ENCODE measurements at regions not wholly inside any gene's neighbourhood (a gene's known extent, or its start where the extent isn't known, plus 50 kb on each side); places are given as distances from the start of the nearest gene placed in this dataset.

DNA sequence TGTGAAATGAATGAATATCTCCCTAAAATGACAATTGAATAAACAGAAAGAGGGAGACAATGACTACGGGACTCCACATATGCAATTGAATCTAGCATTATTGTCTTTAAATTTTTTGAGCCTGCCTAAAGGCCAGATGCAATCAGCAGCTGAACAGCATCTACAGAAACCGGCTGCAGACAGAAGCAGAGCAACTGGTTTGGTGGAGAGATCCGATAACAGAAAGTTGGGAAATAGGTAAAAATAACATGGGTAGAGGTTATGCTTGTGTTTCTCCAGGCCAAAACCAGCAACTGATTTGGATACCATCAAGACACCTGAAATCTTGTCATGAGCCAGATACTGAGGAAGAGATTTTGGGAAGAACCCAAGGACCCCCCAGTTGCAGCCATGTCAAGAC, 146.6 kb downstream of the ZNF33B start:
- Mint-ChIP-seq H3K9me3 (ENCODE audit: low read depth) (peaks cover 76% of the 10 kb centered on the region), H3K4me3 (ENCODE audit: low read depth) (no peak overlapping the region), H3K27ac (no peak overlapping the region), H3K4me1 (ENCODE audit: low read depth) (no peaks in the 10 kb centered on the region), H3K36me3 (ENCODE audit: insufficient read depth) (peaks cover 2% of the 10 kb centered on the region), H3K27me3 (no peaks in the 10 kb centered on the region)
- no peak for TF ChIP-seq CTCF (IDR thresholded peaks at IDR 0.05; ENCODE audit: unreplicated experiment)
- no peak for DNase-seq (ENCODE audit: low spot score, unreplicated experiment)

- H3K4me1 Mint-ChIP-seq (ENCODE audit: low read depth) = no peaks in the 10 kb centered on the region
- no peak overlapping the region for H3K4me3 Mint-ChIP-seq (ENCODE audit: low read depth)
- H3K27me3 Mint-ChIP-seq = no peaks in the 10 kb centered on the region
- DNase-seq (ENCODE audit: low spot score, unreplicated experiment) = no peak
- peaks cover 80% of the 10 kb centered on the region for H3K9me3 Mint-ChIP-seq (ENCODE audit: low read depth)
- no peak overlapping the region for H3K27ac Mint-ChIP-seq
- TF ChIP-seq CTCF (IDR thresholded peaks at IDR 0.05; ENCODE audit: unreplicated experiment) = no peak
- peaks cover 2% of the 10 kb centered on the region for H3K36me3 Mint-ChIP-seq (ENCODE audit: insufficient read depth)
These were observed 147.3 kb downstream of the ZNF33B start for GRCh38 chr10:42491001-42491592.

DNA sequence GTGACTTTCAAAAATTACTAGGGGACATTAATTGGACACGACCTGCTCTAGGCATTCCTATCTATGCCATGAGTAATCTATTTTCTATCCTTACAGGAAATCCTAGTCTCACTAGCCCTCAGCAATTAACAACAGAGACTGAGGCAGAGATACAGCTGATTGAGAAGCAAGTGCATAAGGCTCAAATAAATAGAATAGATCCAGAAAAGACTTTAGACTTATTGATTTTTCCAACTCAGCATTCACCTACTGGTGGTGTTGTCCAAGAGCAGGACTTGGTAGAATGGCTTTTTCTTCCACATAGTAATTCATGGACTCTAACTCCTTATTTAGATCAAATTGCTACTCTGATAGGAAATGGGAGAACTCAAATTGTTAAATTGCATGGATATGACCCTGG, 148.0 kb downstream of the ZNF33B start:
- Mint-ChIP-seq H3K4me3 (ENCODE audit: low read depth) (no peak overlapping the region), H3K36me3 (ENCODE audit: insufficient read depth) (peaks cover 1% of the 10 kb centered on the region), H3K9me3 (ENCODE audit: low read depth) (peaks cover 84% of the 10 kb centered on the region), H3K4me1 (ENCODE audit: low read depth) (no peaks in the 10 kb centered on the region), H3K27ac (no peak overlapping the region), H3K27me3 (no peaks in the 10 kb centered on the region)
- TF ChIP-seq CTCF (IDR thresholded peaks at IDR 0.05; ENCODE audit: unreplicated experiment) = no peak
- no peak for DNase-seq (ENCODE audit: low spot score, unreplicated experiment)

GRCh38 chr10:42488416-42488815, 150.0 kb downstream of the ZNF33B start:
- no peaks in the 10 kb centered on the region for H3K4me1 Mint-ChIP-seq (ENCODE audit: low read depth)
- no peak for TF ChIP-seq CTCF (IDR thresholded peaks at IDR 0.05; ENCODE audit: unreplicated experiment)
- no peak for DNase-seq (ENCODE audit: low spot score, unreplicated experiment)
- no peaks in the 10 kb centered on the region for H3K27me3 Mint-ChIP-seq
- H3K36me3 Mint-ChIP-seq (ENCODE audit: insufficient read depth) = peaks cover 2% of the 10 kb centered on the region
- no peak overlapping the region for H3K4me3 Mint-ChIP-seq (ENCODE audit: low read depth)
- H3K27ac Mint-ChIP-seq = no peak overlapping the region
- H3K9me3 Mint-ChIP-seq (ENCODE audit: low read depth) = peaks cover 78% of the 10 kb centered on the region

GRCh38 chr10:42482411-42482810, 156.0 kb downstream of the ZNF33B start:
- H3K36me3 Mint-ChIP-seq (ENCODE audit: insufficient read depth) = peaks cover 3% of the 10 kb centered on the region
- no peak overlapping the region for H3K4me3 Mint-ChIP-seq (ENCODE audit: low read depth)
- no peaks in the 10 kb centered on the region for H3K4me1 Mint-ChIP-seq (ENCODE audit: low read depth)
- no peak for DNase-seq (ENCODE audit: low spot score, unreplicated experiment)
- no peak for TF ChIP-seq CTCF (IDR thresholded peaks at IDR 0.05; ENCODE audit: unreplicated experiment)
- no peaks in the 10 kb centered on the region for H3K27me3 Mint-ChIP-seq
- H3K27ac Mint-ChIP-seq = no peak overlapping the region
- peaks cover 57% of the 10 kb centered on the region for H3K9me3 Mint-ChIP-seq (ENCODE audit: low read depth)

Measured in progenitor cell of endocrine pancreas (in vitro differentiated cells).